HepG2 (cell line): ENCODE measurements at regions not wholly inside any gene's neighbourhood (a gene's known extent, or its start where the extent isn't known, plus 50 kb on each side); places are given as distances from the start of the nearest gene placed in this dataset.
A peak's percentile ranks its signal among the peaks of the same experiment; 100 is the strongest.

Experiments
- ARID5B ChIP-seq: IDR thresholded peaks from 2 replicates; pipeline ENCODE4 v1.4.0; 2020; ENCODE audit warnings: mild to moderate bottlenecking, missing genetic modification reagents
- EP300 ChIP-seq, 3 experiments: sonication (generic) in 1 of 3; formaldehyde crosslinking in 1 of 3; IDR thresholded peaks; 2 replicates each; pipeline versions ENCODE4 v1.5.1 to v1.6.1; 2011 to 2020; ENCODE audit warnings: low read depth in 2 of 3, low read length in 2 of 3, borderline replicate concordance in 1 of 3, improper control_type of control experiment in 1 of 3, mild to moderate bottlenecking in 1 of 3, missing genetic modification reagents in 1 of 3, moderate library complexity in 1 of 3
- FOXP1 ChIP-seq, 2 experiments: fragments of 450-650 bp in 1 of 2; IDR thresholded peaks; 2 replicates each; pipeline ENCODE4 v1.6.1; 2017 to 2018; ENCODE audit warnings: antibody characterized with exemption in 1 of 2
- FOXP4 ChIP-seq: sonication (generic); formaldehyde crosslinking; IDR thresholded peaks from 2 replicates; pipeline ENCODE4 v1.4.0; 2020; ENCODE audit warnings: missing genetic modification reagents
- HDAC6 ChIP-seq: fragments of 200-600 bp; sonication (generic); IDR thresholded peaks from 2 replicates; pipeline ENCODE4 v1.7.0; 2017; ENCODE audit warnings: mild to moderate bottlenecking, antibody characterized with exemption, low read length, low read depth
- JUN ChIP-seq: sonication (generic); formaldehyde crosslinking; IDR thresholded peaks from 2 replicates; pipeline ENCODE4 v1.4.0; 2020; ENCODE audit warnings: mild to moderate bottlenecking, missing genetic modification reagents
- MTA1 ChIP-seq: sonication (generic); formaldehyde crosslinking; IDR thresholded peaks from 2 replicates; pipeline ENCODE4 v1.4.0; 2020; ENCODE audit warnings: missing genetic modification reagents, mild to moderate bottlenecking, borderline replicate concordance
- PRDM15 ChIP-seq: sonication (generic); formaldehyde crosslinking; IDR thresholded peaks from 2 replicates; pipeline ENCODE4 v1.4.0; 2020; ENCODE audit warnings: missing genetic modification reagents
- RARA ChIP-seq: IDR thresholded peaks from 2 replicates; pipeline ENCODE4 v1.6.1; 2016; ENCODE audit warnings: missing genetic modification reagents, missing compliant biosample characterization
- SALL1 ChIP-seq: sonication (generic); formaldehyde crosslinking; IDR thresholded peaks from 2 replicates; pipeline ENCODE4 v1.8.0; 2022; ENCODE audit warnings: mild to moderate bottlenecking, missing genetic modification reagents
- TFDP2 ChIP-seq: sonication (generic); formaldehyde crosslinking; IDR thresholded peaks from 2 replicates; pipeline ENCODE4 v1.4.0; 2020; ENCODE audit warnings: missing genetic modification reagents
- ZGPAT ChIP-seq: IDR thresholded peaks from 2 replicates; pipeline ENCODE4 v1.6.1; 2016; ENCODE audit warnings: mild to moderate bottlenecking
- ZKSCAN1 ChIP-seq: fragments of 150-350 bp; IDR thresholded peaks from 2 replicates; pipeline ENCODE4 v1.6.1; 2014; ENCODE audit warnings: low read length
- ZNF138 ChIP-seq: sonication (generic); formaldehyde crosslinking; IDR thresholded peaks from 2 replicates; pipeline ENCODE4 v1.5.0; 2020; ENCODE audit warnings: mild to moderate bottlenecking, low read depth, missing genetic modification reagents
- ZNF275 ChIP-seq: sonication (generic); formaldehyde crosslinking; IDR thresholded peaks from 2 replicates; pipeline ENCODE4 v1.8.0; 2022; ENCODE audit warnings: missing genetic modification reagents, mild to moderate bottlenecking, inconsistent platforms, borderline replicate concordance

- TF ChIP-seq TFDP2 (no peak), HDAC6 (no peak), ZGPAT (CRISPR knock-in tag) (peak; percentile 72), EP300 (IDR thresholded peaks at IDR 0.05; ENCODE audit: low read depth in 2 of 2, low read length in 2 of 2) (peak in 1 of 2 experiments; percentile 75; a peak in 1 of 4 replicates), EP300 (CRISPR knock-in tag; IDR thresholded peaks at IDR 0.05; ENCODE audit: borderline replicate concordance) (no peak; the same call in 1 of the 2 replicates), SALL1 (CRISPR knock-in tag) (peak; percentile 33; the same call in 1 of the 2 replicates), JUN (CRISPR knock-in tag) (peak; percentile 30; the same call in 1 of the 2 replicates), ZNF275 (CRISPR knock-in tag) (no peak), ARID5B (peak; percentile 87), FOXP4 (CRISPR knock-in tag) (peak; percentile 76), PRDM15 (CRISPR knock-in tag) (no peak), FOXP1 (IDR thresholded peaks at IDR 0.05) (no peak), FOXP1 (CRISPR knock-in tag; IDR thresholded peaks at IDR 0.05) (peak; percentile 77), RARA (CRISPR knock-in tag) (peak; percentile 87), ZKSCAN1 (peak; percentile 99), ZNF138 (CRISPR knock-in tag) (no peak), MTA1 (CRISPR knock-in tag) (no peak)
Observed at GRCh38 chr10:30538086-30538485, 91.5 kb downstream of the LYZL2 start (continued).
